HG02852 (cell line): ENCODE measurements at regions not wholly inside any gene's neighbourhood (a gene's known extent, or its start where the extent isn't known, plus 50 kb on each side); places are given as distances from the start of the nearest gene placed in this dataset.
"Not testable (repeated sequence)": the region's sequence is repeated elsewhere in the genome, so short reads cannot be mapped to it uniquely, and the experiment has no call there.

ENCODE experiments used
- ATAC-seq: cut with Tn5 transposase; IDR thresholded peaks from one replicate; pipeline ENCODE4 v1.9.1; 2021; ENCODE audit warnings: mild to moderate bottlenecking, moderate library complexity; ENCODE audit not compliant: unreplicated experiment

DNA sequence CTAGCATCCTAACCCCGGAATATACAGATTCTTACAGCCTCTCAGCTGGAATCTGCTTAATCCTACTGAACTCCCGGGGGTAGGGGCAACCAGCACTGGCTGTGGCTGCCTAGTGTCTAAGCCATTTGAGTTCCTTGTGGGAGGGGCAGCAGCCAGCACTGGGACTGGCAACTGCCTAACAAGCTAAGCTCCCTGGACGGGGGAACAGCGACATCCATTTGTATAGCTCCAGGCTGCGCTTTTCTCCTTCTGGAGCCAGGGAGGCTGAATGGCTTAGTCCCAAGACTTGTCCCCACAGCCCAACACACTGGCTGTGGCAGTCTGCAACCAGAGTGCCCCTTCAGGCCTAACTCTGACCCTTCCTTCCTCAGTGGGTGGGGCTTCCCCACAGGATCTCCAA lies 787.2 kb downstream of the METTL4 start:
- no peak for ATAC-seq

DNA sequence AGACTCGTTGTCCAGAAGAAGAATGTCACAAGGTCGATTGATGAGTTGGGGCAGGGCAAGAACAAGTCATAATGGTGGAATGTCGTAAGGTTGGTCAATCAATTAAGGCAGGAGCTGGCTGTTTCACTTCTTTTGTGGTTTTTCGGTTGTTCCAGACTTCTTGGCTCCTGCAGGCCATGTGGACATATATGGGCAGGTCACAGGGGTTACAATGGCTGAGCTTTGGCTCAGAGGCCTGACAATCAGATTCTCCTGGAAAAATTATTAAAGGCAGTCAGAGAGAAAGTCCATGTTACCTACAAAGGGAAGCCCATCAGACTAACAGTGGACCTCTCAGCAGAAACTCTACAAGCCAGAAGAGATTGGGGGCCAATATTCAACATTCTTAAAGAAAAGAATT lies 785.3 kb downstream of the METTL4 start:
- ATAC-seq, result not testable (repeated sequence)

DNA sequence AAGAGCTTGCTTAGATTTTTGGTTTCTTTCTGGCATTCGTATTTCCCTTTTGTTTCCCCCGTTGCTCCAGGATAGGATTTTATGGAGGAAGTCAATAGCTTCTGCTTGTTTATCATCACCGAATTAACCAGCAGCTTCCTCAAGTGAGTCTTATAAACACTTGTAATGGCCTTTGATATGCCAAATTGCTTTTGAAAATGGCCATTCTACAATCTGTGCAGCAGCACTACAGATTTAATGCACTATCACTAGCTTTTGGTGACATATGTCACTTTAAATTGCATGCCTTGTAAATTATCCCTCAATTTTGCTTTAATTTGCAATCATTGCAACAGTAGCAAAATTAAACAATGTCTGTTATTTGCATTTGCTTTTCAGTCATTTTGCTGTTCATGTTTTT lies 774.7 kb downstream of the METTL4 start:
- no peak for ATAC-seq

DNA sequence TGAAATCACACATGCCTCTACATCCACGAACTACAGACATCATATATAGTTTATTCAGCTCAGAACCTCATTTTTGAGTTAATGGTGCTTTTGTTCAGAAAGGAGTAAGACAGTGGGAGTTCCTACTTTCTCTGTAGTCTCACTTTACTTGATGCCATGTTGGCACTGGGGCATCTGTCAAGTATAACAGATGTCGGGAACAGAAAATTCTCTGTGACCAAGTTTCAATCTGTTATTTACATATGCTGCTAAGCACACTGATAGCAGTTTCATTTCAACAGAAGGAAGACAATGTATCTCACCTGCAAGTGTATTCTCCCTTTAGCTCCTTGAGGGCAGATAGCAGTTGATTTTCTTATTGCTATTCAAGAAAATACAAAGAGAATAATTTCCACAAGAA lies 774.1 kb downstream of the METTL4 start:
- ATAC-seq, result no peak

DNA sequence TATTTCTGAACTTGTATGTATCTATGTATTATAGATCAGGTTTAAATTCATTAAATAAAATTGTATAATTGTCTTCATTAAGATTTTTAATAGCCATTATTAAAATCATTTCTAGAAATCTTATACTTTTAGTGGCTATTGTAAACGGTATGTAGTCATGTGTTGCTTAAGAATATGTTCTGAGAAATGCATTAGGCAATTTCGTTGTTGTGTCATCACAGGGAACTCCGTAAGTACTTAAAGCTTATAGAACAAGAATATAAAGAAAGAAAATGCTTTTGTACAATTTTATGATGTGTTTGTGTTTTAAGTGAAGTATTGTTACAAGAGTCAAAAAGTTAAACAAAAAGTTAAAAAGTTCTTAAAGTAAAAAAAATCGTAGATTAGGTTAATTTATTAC lies 765.8 kb downstream of the METTL4 start:
- no peak for ATAC-seq

DNA sequence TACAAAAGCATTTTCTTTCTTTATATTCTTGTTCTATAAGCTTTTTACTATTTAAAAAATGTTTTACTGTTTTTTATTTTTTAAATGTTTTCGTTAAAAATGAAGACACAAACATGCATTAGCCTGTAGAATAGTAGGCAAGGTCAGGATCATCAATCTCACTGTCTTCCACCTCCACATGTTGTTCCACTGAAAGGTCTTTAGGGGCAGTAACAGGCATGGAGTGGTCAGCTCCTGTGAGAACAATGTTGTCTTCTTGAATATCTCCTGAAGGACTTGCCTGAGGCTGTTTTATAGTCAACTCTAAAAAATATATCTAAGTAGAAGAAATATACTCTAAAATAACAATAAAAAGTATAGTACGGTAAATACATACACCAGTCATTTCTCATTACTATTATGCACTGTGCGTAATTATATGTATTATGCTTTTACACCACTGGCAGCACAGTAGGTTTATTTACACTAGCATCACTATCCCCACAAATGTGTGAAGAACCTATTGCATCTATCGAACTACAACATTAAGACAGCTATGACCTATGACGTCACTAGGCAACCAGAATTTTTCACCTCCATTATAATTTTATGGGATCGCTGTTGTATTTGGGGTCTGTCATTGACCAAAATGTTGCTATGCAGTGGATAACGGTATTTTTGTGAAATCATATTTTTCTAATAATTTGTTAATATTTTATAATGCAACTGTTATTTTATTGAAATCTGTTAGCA lies 764.3 kb downstream of the METTL4 start:
- no peak for ATAC-seq

DNA sequence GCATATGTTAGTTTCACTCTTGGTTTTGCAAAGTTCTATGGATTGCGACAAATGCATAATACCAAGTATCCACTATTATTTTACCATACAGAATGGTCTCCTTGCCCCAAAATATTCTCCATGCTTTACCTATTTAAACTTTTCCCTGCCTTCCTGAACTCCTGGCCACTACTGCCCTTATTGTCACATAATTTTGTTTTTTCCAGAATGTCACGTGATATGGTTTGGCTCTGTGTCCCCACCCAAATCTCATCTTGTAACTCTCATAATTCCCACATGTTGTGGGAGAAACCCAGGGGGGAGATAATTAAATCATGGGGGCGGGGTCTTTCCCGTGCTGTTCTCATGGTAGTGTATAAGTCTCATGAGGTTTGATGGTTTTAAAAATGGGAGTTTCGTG lies 760.0 kb downstream of the METTL4 start:
- ATAC-seq, result no peak

DNA sequence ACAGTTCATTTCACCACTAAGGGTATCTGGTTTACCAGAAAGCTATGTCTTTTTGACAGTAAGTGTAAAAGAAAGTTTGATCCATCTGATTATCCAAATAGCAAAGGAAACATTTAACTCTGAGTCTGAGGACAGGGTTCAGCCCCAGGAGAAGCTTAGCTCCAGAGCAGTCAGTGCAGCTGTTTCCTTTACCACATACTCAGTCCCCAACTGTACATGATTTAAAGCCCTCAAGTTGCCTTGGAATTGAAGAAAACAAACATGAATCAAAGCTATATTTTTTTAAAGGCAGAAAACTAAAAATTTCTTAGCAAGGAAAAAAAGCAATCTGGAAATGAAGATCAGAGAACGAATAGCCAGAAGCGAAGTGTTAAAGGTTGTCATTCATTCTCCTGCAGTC lies 746.0 kb downstream of the METTL4 start:
- no peak for ATAC-seq

DNA sequence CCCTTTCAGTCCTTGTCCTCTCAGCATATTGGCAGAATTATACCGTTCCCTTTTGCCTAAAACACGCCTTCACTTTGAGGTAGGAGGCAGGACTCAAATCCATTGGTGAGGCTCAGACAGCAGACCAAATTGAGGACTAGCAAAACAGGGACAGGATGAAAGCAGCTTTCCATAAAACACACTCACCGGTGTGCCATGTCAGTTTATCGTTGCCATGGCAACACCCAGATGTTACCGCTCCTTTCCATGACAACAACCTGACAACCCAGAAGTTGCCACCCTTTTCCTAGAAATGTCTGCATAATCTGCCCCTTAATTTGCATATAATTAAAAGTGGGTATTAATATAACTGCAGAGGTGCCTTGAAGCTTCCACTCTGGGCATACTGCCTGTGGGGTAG lies 730.4 kb downstream of the METTL4 start:
- no peak for ATAC-seq

DNA sequence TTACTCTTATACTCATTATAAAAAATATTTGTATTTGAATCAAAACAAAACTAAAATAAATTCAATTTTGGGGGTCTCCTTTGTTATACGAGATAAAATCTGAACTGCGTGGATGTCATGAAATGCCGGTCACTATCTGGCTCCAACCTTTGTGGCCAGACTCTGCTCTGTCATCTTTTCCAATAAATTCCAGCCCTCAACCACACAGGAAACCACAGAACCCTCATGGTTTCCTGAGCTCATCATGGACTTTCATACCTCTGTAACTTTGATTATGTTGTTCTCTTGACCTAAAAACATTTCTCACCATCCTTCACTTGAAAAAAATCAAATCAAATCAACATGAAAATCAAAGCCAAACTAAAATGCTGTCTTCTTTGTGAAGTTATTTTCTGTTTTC lies 724.7 kb downstream of the METTL4 start:
- no peak for ATAC-seq

DNA sequence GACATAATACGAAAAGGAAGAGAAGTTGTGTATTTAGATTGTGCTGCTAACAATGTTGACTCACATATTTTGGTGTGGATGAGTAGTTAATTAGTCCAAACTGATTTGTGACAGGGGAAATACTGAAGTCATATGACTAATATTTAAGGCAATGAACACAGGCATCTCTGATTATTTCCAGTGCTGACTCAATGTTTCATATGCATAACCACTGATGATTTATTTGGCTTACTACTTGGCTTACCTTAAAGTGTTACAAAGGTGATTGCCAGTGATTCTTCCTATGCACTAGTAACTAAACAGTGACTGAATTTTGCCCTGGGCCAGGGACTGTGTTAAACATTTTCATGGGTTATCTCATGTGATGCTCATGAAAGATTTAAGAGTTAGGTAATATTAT lies 722.6 kb downstream of the METTL4 start:
- ATAC-seq, result no peak

DNA sequence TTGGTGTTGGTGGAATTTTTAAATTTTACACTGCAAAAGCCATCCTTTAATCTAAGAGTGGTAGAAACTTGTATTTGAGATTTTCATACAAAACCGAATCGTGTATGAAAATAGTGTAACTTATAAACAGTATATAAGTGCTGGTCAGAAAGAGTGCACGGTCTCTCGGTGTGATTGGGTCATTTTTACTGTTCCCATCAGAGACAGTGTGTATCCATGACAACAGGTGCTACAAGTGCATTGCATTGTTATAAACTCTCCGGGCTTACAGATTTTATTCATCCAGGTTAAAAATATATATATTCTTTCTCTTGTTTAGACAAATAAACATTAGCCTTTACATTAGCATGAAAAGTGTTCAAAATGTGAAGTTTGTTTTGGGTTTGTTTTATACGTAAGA lies 721.9 kb downstream of the METTL4 start:
- no peak for ATAC-seq

DNA sequence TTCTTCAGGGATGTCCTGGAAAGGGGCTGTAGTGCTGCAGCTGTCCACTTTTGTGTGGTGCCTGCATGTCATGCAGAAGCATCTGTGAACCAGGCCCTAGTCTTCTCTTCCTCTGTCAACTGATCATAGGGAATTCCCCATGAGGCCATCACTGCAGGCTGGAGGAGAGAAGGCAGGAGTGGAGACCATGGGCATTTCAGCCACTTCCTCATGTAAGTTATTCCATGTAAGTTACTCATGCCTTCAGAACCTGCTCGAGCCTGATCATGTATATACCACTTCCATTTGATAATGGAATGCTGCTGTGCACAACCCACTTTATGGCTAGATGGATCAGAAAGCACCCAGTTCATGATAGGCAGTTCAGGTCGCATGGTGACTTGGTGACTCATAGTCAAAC lies 714.0 kb downstream of the METTL4 start:
- not testable (repeated sequence) for ATAC-seq

DNA sequence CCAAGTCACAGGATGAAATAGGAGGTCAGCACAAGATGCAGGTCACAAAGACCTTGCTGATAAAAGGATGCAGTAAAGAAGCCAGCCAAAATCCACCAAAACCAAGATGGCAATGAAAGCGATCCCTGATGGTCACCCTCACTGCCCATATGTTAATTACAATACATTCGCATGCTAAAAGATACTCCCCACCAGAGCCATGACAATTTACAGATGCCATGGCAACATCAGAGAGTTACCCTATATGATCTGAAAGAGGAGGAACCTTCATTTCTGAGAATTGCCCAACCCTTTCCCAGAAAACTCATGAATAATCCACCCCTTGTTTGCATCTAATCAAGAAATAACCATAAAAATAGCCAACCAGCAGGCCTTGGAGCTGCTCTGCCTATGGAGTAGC lies 709.8 kb downstream of the METTL4 start:
- no peak for ATAC-seq

DNA sequence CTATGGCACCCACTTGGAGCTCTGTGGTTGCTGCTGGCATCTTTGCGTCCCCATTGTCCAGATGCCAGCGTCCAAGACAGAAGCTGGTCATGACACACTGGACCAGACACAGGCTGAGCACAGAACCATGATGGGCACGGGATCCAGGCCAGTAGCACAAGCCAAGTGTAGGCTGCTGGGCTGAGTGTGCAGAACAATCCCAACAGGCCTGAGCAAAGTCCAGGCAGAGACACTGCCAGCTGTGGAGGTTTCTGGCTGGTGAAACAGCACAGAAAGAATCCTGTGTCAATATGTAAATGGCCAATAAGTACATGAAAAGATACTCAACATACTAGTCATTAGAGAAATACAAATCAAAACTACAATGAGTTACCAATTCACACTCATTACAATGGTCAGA lies 705.4 kb downstream of the METTL4 start:
- no peak for ATAC-seq

DNA sequence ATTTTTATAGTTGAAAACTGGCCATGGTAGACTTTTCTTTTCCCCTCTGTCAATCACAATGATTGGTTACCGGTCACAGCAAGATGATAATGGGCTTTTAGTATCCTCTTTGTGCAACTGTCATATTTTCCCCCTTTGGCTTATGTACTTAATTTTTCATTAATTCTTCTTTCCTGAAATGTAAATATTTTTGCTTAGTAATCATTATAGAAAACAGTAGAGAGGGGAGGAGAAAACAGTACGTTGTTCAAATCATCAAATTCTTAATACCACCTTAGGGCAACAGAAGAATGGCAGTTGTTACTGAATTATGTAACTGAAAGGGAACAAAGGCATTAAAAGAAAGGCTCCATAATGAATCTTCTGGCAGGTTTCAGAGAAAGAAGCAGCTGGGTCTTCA lies 699.0 kb downstream of the METTL4 start:
- no peak for ATAC-seq

DNA sequence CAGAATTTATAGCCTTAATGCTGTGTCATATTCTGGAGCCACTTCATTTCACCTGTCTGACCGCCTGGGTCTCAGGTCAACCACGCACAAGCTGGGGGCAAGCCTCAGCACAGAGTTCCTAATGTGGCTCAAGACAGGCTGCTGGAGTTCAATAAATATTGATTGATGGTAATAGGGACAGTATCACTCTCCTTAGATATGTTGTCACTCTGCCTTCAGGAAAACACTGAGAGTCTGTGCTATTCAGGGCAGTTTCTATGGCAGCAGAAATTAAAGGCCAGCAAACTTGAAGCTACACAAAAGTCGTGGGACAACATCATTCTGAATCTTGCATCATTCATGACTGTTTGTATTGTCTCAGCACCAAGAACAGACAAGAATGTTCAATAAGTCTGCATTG lies 696.1 kb downstream of the METTL4 start:
- ATAC-seq, result no peak

DNA sequence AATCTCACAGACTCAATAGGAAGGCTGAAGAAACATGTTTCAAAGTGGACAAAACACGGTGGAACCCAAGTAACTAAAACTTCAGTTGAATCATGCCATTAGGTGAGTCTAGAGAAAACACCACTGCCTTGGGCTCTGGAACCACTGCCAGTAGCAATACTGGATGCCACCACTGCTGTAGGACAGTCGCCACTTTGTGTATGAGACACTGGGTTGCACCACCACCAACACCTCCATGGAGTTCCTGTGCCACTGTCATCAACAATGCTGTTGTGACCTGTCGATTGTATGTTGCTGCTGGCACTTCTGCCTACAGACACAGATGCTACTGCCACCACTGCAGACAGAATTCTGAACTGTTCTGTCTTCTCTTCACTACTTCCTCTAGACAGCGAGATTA lies 686.7 kb downstream of the METTL4 start:
- ATAC-seq, result no peak

DNA sequence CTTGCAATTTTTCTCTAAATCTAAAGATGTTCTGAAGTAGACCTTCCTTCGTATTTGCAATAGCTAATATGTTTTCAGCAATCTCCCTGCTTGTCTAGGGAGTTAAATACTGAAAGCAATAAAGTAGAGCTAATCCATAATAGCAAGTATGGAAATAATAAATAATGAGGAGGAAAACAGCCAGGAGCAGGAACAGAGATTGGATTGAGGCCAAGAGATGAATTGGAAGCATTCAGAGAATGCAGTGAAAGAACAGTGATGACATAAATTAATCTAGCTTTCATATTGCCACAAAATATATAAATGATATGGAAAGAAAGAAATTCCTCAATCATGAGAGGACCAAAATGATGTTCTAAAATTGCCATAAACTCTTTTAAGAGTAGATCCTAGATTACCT lies 679.7 kb downstream of the METTL4 start:
- no peak for ATAC-seq

DNA sequence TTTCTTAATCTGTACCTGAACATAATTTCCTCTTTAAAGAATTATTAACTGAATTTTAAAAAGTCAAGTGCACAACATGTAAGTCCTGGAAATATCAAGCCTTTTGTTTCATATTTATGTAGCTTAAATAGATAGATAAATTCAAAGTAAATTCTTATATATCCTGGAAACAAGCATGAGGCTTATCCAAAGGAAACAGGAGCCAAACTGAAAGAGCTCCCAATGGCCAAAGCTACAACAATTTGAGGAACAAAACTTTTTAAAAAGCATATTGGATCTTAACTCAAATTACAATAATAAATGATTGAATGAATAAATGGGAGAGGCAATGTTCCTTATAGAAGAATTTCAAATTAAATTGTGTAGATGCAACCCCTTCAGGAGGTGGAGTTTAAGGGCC lies 679.1 kb downstream of the METTL4 start:
- ATAC-seq, result no peak

DNA sequence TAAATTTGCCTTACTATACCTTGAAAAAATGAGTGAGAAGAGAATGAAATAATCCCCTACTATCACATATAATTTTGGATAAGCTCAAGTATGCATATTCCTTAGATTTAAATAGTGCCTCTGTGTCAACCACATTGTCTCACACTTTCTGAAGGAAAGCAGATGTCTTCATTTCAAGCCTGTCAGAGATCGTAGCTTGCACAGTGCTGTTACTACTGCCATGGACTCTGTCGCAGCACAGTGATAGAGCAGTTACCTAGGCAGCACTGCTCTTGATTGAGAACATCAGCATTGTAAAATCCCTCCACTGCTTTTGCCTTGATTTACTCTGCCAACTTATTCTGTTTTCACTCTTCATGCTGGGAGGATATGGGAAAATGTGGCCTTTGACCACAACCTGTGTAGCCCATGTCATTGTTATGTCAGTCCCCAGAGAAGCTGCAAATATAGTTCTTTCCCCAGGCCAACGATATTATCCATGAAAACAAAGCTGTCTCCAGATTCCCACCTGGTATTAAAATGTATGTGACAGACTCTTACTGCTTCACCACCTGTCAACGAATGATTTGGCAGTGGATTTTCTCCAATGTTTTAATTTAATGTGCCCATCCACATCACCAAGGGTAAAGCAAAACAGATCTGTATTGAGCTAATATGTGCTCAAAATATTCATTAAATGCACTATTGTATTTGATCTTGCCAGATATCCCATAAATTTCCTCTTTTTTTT lies 675.7 kb downstream of the METTL4 start:
- ATAC-seq, result no peak

DNA sequence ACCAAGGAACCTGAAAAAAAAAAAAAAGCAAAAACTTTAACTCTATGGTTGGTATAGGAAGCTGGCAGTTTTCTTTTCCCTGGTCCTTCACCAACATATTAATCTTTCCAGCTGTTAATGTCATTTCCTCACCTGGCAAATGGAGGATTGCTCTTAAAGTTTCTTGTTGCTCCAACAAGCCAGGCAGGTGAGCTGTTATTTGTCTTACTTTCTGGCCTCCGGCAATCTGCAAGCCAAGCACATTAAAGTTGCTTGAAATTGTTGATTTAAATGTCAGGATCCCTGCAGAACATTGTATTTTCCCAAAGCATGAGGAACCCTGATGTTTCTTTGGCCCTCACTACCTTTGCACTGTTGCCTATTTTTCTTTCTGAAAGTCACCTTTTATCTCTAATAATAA lies 664.9 kb downstream of the METTL4 start:
- ATAC-seq, result no peak
